Astrocyte (in vitro differentiated cells and primary cell): ENCODE measurements at regions not wholly inside any gene's neighbourhood (a gene's known extent, or its start where the extent isn't known, plus 50 kb on each side); places are given as distances from the start of the nearest gene placed in this dataset.

Source experiments
- CTCF ChIP-seq: IDR thresholded peaks from 2 replicates; pipeline ENCODE4 v1.5.1; 2011; ENCODE audit warnings: low read depth, mild to moderate bottlenecking, inconsistent platforms, low read length, moderate library complexity; ENCODE audit not compliant: insufficient read depth
- EZH2 ChIP-seq: IDR thresholded peaks from 2 replicates; pipeline ENCODE4 v1.6.1; 2012; ENCODE audit warnings: mild to moderate bottlenecking, low read length, inconsistent platforms; ENCODE audit not compliant: insufficient read depth

- TF ChIP-seq CTCF (no peak), EZH2 (no peak)
Measured at GRCh38 chr21:43316156-43316845, 110.6 kb downstream of the SIK1 start.
